MM.1S (cell line): ENCODE measurements at regions not wholly inside any gene's neighbourhood (a gene's known extent, or its start where the extent isn't known, plus 50 kb on each side); places are given as distances from the start of the nearest gene placed in this dataset.

Experiments used
- DNase-seq: peaks from one replicate; pipeline ENCODE4 v3.0.0-alpha.2; 2015
- H2AFZ ChIP-seq: fragments of 300-600 bp; sonication (generic); 2 replicates; pipeline ENCODE4 v1.6.0; 2016; ENCODE audit warnings: antibody characterized with exemption, low read length
- H3F3A ChIP-seq: fragments of 300-600 bp; sonication (generic); 2 replicates; pipeline ENCODE4 v1.6.1; 2016; ENCODE audit warnings: mild to moderate bottlenecking, antibody characterized with exemption, low read length, moderate library complexity, mixed read lengths; ENCODE audit not compliant: insufficient read depth
- H3K27ac ChIP-seq: fragments of 300-600 bp; sonication (generic); 2 replicates; pipeline ENCODE4 v1.5.1; 2016; ENCODE audit warnings: mild to moderate bottlenecking, low read length
- H3K27me3 ChIP-seq: fragments of 300-600 bp; sonication (generic); replicated peaks from 2 replicates; pipeline ENCODE4 v1.6.0; 2016; ENCODE audit warnings: low read length; ENCODE audit not compliant: insufficient read depth
- H3K36me3 ChIP-seq: fragments of 300-600 bp; sonication (generic); replicated peaks from 2 replicates; pipeline ENCODE4 v1.6.1; 2016; ENCODE audit warnings: mild to moderate bottlenecking, low read length, mixed read lengths; ENCODE audit not compliant: insufficient read depth
- H3K4me1 ChIP-seq: fragments of 300-600 bp; sonication (generic); 2 replicates; pipeline ENCODE4 v1.6.1; 2016; ENCODE audit warnings: low read length, mixed read lengths
- H3K4me2 ChIP-seq: fragments of 300-600 bp; sonication (generic); 2 replicates; pipeline ENCODE4 v1.6.0; 2016; ENCODE audit warnings: low read depth, low read length
- H3K4me3 ChIP-seq: fragments of 300-600 bp; sonication (generic); 2 replicates; pipeline ENCODE4 v1.5.1; 2016; ENCODE audit warnings: low read length, mixed read lengths
- H3K79me2 ChIP-seq: fragments of 300-600 bp; sonication (generic); 2 replicates; pipeline ENCODE4 v1.6.1; 2016; ENCODE audit warnings: mixed run types, low read length, mixed read lengths
- H3K9ac ChIP-seq: fragments of 300-600 bp; sonication (generic); 2 replicates; pipeline ENCODE4 v1.6.1; 2016; ENCODE audit warnings: low read length, mixed read lengths
- H3K9me2 ChIP-seq: fragments of 300-600 bp; sonication (generic); replicated peaks from 2 replicates; pipeline ENCODE4 v1.6.1; 2016; ENCODE audit warnings: mild to moderate bottlenecking, low read length, mixed read lengths; ENCODE audit not compliant: insufficient read depth
- H3K9me3 ChIP-seq: fragments of 300-600 bp; sonication (generic); replicated peaks from 2 replicates; pipeline ENCODE4 v1.6.1; 2016; ENCODE audit warnings: mild to moderate bottlenecking, low read length, mixed read lengths; ENCODE audit not compliant: insufficient read depth
- H4K20me1 ChIP-seq: fragments of 300-600 bp; sonication (generic); 2 replicates; pipeline ENCODE4 v1.6.1; 2016; ENCODE audit warnings: mild to moderate bottlenecking, low read length, moderate library complexity, mixed read lengths; ENCODE audit not compliant: insufficient read depth
- EZH2 ChIP-seq: fragments of 300-600 bp; sonication (generic); optimal IDR thresholded peaks from 2 replicates; pipeline ENCODE3; 2017; ENCODE audit warnings: low read depth, mild to moderate bottlenecking, antibody characterized with exemption, low read length, mixed read lengths
- EZH2phosphoT487 ChIP-seq: fragments of 300-600 bp; sonication (generic); IDR thresholded peaks from 2 replicates; pipeline ENCODE4 v1.6.1; 2018; ENCODE audit warnings: antibody characterized with exemption, low read length
- TF ChIP-seq, protein P1 (sequence below): fragments of 300-600 bp; sonication (generic); IDR thresholded peaks from 2 replicates; pipeline ENCODE4 v1.5.1; 2016; ENCODE audit warnings: antibody characterized with exemption, low read length, mixed read lengths

- Histone ChIP-seq H3K9me3 (no peaks in the 10 kb centered on the region), H3K4me1 (peaks cover 17% of the 10 kb centered on the region), H2AFZ (no peak overlapping the region), H3K4me3 (no peak overlapping the region), H3K4me2 (no peak overlapping the region), H3K27me3 (no peaks in the 10 kb centered on the region), H3K36me3 (no peaks in the 10 kb centered on the region), H3K79me2 (no peaks in the 10 kb centered on the region), H3K9ac (no peak overlapping the region), H3K9me2 (no peaks in the 10 kb centered on the region), H4K20me1 (no peaks in the 10 kb centered on the region), H3K27ac (no peak overlapping the region), H3F3A (0 out of 2 replicates have a peak, but pooled peaks cover 9% of the 10 kb centered on the region)
- no peak for DNase-seq
- TF ChIP-seq EZH2 (no peak), EZH2phosphoT487 (no peak)
- TF ChIP-seq, protein P1, sequence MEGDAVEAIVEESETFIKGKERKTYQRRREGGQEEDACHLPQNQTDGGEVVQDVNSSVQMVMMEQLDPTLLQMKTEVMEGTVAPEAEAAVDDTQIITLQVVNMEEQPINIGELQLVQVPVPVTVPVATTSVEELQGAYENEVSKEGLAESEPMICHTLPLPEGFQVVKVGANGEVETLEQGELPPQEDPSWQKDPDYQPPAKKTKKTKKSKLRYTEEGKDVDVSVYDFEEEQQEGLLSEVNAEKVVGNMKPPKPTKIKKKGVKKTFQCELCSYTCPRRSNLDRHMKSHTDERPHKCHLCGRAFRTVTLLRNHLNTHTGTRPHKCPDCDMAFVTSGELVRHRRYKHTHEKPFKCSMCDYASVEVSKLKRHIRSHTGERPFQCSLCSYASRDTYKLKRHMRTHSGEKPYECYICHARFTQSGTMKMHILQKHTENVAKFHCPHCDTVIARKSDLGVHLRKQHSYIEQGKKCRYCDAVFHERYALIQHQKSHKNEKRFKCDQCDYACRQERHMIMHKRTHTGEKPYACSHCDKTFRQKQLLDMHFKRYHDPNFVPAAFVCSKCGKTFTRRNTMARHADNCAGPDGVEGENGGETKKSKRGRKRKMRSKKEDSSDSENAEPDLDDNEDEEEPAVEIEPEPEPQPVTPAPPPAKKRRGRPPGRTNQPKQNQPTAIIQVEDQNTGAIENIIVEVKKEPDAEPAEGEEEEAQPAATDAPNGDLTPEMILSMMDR = no peak
These were observed 146.4 kb downstream of the ACTR3B start for GRCh38 chr7:152905949-152906348.

GRCh38 chr7:152907042-152907761 lies 147.7 kb downstream of the ACTR3B start:
- Histone ChIP-seq H2AFZ (no peak overlapping the region), H3K4me2 (no peak overlapping the region), H3K79me2 (no peaks in the 10 kb centered on the region), H3K27ac (no peak overlapping the region), H3K4me1 (peaks cover 9% of the 10 kb centered on the region), H3K9me2 (no peaks in the 10 kb centered on the region), H4K20me1 (no peaks in the 10 kb centered on the region), H3K36me3 (no peaks in the 10 kb centered on the region), H3K27me3 (no peaks in the 10 kb centered on the region), H3K9me3 (no peaks in the 10 kb centered on the region), H3K9ac (no peak overlapping the region), H3F3A (0 out of 2 replicates have a peak, but pooled peaks cover 4% of the 10 kb centered on the region), H3K4me3 (no peak overlapping the region)
- DNase-seq = no peak
- TF ChIP-seq, protein P1 = no peak
- TF ChIP-seq EZH2 (no peak), EZH2phosphoT487 (no peak)

DNA sequence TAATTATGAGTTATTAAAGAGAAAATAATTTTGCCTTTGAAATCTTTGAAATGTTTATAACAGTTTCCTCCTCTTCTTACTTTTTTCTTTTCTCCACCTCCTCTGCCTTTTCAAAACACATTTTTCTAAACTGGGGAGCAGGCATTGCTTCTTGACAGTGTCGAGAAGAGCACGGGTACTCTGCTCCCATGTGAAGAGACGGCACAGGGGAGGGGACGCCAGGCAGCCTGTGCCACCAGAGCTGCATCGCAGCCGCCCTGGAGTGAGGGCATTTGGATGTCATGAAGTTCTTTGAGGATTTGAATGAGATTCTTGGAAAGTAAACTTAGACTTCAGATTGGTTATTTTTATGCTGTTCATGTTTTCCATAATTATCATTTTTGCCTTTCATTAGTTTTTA lies 149.7 kb downstream of the ACTR3B start:
- H3K27ac ChIP-seq = no peak overlapping the region
- no peaks in the 10 kb centered on the region for H4K20me1 ChIP-seq
- no peaks in the 10 kb centered on the region for H3K9me2 ChIP-seq
- no peak overlapping the region for H3K4me2 ChIP-seq
- TF ChIP-seq EZH2 = no peak
- TF ChIP-seq, protein P1 = no peak
- TF ChIP-seq EZH2phosphoT487 = no peak
- no peaks in the 10 kb centered on the region for H3K79me2 ChIP-seq
- no peaks in the 10 kb centered on the region for H3K4me1 ChIP-seq
- DNase-seq = no peak
- H3K9ac ChIP-seq = no peak overlapping the region
- H3K4me3 ChIP-seq = no peak overlapping the region
- H3K9me3 ChIP-seq = no peaks in the 10 kb centered on the region
- no peaks in the 10 kb centered on the region for H3F3A ChIP-seq
- H2AFZ ChIP-seq = no peak overlapping the region
- H3K27me3 ChIP-seq = no peaks in the 10 kb centered on the region
- H3K36me3 ChIP-seq = no peaks in the 10 kb centered on the region
